CD4-positive, alpha-beta T cell treated with Interleukin-1 beta for 1 hour (primary cell): ENCODE measurements at regions not wholly inside any gene's neighbourhood (a gene's known extent, or its start where the extent isn't known, plus 50 kb on each side); places are given as distances from the start of the nearest gene placed in this dataset.

Experiments used
- DNase-seq, 2 donors: peaks; one replicate each; pipeline ENCODE4 v3.0.0-alpha.2; 2020 to 2022

DNA sequence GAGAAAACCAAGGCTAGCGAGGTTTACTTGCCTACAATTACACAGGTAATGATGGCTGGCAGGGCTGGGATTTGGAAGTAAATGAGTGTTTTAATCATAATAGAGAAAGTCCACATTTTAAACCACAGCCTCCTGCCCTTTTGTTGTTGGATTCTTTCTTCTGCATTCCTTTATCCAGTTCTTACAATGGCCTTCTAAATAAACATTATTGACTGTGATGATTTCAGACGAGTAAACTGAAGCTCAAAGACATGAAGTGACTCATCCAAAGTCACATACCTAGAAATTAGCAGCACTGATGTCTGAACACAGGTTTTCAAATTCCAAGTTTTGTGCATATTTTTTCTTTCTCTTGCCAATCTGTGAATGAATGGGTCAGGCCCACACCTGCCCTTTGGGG is 51.2 kb upstream of the C1QTNF7 start:
- DNase-seq: no peak
